GM12872 (cell line): ENCODE measurements at regions not wholly inside any gene's neighbourhood (a gene's known extent, or its start where the extent isn't known, plus 50 kb on each side); places are given as distances from the start of the nearest gene placed in this dataset.

Source experiments
- TF ChIP-seq, protein P1 (sequence below): IDR thresholded peaks from 3 replicates; pipeline ENCODE4 v1.5.1; 2011; ENCODE audit warnings: low read depth, mild to moderate bottlenecking, low read length, moderate library complexity; ENCODE audit not compliant: insufficient read depth

DNA sequence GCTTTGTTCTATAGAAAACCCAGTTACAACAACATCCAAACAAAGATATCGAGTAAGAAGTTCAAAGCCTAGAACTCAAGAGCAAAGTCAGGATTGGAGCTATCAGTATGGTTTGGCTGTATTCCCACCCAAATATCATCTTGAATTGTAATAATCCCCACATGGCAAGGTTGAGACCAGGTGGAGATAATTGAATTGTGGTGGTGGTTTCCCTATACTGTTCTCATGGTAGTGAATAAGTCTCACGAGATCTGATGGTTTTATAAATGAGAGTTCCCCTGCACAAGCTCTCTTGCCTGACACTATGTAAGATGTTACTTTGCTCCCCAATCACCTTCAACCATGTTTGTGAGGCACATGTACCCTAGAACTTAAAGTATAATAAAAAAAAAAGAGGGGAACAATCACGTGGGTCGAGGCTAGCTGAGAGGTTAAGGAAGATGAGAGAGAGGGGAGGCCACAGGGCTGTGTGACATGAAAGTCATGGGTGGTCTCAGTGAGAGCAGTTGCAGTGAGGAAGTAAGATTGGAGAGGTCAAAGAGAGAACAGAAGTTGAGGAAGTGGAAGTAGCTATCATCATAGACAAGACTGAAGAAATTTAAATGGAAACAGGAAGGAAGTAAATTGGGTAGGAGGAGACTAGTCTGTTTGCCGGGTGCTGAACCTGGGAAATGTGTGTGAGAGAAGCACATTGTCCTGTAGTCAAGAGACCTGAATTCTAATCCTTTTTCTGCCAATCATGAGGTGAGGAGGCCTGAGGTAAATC lies 80.1 kb upstream of the CD44 start:
- TF ChIP-seq, protein P1, sequence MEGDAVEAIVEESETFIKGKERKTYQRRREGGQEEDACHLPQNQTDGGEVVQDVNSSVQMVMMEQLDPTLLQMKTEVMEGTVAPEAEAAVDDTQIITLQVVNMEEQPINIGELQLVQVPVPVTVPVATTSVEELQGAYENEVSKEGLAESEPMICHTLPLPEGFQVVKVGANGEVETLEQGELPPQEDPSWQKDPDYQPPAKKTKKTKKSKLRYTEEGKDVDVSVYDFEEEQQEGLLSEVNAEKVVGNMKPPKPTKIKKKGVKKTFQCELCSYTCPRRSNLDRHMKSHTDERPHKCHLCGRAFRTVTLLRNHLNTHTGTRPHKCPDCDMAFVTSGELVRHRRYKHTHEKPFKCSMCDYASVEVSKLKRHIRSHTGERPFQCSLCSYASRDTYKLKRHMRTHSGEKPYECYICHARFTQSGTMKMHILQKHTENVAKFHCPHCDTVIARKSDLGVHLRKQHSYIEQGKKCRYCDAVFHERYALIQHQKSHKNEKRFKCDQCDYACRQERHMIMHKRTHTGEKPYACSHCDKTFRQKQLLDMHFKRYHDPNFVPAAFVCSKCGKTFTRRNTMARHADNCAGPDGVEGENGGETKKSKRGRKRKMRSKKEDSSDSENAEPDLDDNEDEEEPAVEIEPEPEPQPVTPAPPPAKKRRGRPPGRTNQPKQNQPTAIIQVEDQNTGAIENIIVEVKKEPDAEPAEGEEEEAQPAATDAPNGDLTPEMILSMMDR: no peak

- TF ChIP-seq, protein P1: no peak
These were observed 77.2 kb upstream of the CD44 start for GRCh38 chr11:35061516-35062440.

DNA sequence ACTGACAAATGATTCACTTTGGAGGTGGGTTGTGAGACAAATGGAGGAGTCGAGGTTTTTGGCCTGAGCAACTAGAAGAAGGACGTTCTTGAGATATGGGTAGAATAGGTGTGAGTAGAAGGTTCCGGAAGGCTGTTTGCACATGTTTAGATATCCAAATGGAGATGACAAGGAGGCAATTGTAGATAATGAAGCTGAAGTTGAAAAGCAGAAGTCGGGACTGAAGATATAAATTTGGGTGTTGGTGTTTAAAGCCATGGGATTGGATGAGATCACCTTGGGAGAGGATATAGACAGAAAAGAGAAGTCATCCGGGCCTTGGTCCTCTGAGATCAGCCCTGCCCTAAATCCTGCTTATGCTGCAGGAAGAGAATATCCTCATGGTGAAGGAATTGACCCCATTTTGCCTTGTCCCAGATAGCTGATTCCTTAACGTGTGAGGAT lies 75.5 kb upstream of the CD44 start:
- TF ChIP-seq, protein P1: no peak

GRCh38 chr11:35064114-35064800 lies 74.7 kb upstream of the CD44 start:
- TF ChIP-seq, protein P1: no peak

DNA sequence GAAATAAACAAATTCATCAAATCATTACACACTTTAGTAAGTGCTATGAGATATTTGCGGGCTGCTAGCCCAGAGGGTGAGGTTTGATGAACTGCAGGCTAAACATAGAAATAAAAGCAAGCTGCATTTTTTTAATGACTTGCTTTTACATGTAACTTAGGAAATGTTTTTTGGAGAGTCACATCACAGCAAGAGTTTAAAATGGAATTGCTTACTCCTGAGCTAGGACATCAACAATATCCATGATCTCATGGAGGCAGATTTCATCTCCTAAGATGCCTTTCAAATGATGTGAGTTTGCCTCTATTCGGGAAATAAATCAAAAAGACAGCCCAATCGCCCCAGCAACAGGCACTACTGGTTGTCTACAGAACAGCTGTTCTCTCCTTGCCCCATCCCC lies 73.4 kb upstream of the CD44 start:
- TF ChIP-seq, protein P1: no peak

- TF ChIP-seq, protein P1: no peak
These were observed 72.9 kb upstream of the CD44 start for GRCh38 chr11:35066030-35066429.
